HG03139 (cell line): ENCODE measurements at regions not wholly inside any gene's neighbourhood (a gene's known extent, or its start where the extent isn't known, plus 50 kb on each side); places are given as distances from the start of the nearest gene placed in this dataset.
"Not testable (repeated sequence)": the region's sequence is repeated elsewhere in the genome, so short reads cannot be mapped to it uniquely, and the experiment has no call there.

Source experiments
- ATAC-seq: cut with Tn5 transposase; IDR thresholded peaks from one replicate; pipeline ENCODE4 v1.9.1; 2021; ENCODE audit not compliant: unreplicated experiment

DNA sequence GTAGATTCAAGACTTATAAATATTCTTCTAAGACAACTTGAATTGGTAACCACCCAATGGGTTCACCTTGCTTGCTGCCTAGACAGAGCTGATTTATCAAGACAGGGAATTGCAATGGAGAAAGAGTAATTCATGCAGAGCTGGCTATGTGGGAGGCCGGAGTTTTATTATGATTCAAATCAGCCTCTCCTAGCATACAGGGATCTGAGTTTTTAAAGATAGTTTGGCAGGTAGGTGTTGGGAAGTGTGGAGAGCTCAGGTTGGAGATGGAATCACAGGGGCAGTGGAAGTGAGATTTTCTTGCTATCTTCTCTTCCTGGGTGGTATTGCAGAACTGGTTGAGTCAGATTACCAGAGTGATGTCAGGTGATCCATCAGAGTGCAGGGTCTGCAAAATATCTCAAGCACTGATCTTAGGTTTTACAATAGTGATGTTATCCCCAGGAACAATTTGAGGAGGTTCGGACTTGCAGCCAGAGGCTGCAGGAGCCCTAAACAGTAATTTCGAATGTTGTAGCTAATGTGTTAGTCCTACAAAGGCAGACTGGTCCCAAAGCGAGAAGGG is 1448.6 kb upstream of the RAG2 start:
- ATAC-seq, result no peak

DNA sequence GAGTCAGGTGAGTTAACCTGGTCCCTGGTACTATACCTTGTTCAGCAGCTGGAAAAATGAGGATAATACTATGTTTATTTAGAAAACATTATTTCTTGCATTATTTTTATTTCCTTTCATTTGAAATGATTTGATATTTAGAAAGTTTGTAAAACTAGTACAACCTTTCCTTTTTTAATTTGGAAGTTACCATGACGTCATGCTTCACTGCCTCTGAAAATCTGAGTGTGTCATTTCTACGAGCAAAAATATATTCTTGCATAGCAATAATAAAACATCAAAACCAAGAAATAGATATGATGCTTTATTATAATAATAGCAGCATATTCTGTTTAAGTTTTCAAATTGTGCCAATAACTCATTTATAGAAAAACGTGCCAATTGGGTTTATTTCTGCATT is 1445.0 kb upstream of the RAG2 start:
- ATAC-seq, result no peak

DNA sequence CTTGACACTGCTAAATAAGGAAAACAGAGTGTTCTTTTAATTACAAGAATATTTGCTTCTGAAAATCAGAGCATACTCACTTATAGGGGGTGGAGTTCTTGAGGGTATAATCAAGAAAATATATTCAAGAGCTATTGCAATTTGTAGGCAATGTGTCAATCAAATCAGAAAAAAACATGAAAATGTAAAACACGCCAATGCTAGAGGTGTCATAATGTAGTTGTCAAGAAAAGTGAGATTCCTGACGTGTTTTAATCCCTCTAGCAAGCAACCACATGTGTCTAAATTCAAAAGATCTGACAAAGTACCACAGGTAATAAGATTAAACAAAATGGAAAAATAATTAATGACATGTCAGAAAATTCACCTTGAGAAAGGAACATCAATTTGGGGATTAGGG is 1440.7 kb upstream of the RAG2 start:
- ATAC-seq, result no peak

DNA sequence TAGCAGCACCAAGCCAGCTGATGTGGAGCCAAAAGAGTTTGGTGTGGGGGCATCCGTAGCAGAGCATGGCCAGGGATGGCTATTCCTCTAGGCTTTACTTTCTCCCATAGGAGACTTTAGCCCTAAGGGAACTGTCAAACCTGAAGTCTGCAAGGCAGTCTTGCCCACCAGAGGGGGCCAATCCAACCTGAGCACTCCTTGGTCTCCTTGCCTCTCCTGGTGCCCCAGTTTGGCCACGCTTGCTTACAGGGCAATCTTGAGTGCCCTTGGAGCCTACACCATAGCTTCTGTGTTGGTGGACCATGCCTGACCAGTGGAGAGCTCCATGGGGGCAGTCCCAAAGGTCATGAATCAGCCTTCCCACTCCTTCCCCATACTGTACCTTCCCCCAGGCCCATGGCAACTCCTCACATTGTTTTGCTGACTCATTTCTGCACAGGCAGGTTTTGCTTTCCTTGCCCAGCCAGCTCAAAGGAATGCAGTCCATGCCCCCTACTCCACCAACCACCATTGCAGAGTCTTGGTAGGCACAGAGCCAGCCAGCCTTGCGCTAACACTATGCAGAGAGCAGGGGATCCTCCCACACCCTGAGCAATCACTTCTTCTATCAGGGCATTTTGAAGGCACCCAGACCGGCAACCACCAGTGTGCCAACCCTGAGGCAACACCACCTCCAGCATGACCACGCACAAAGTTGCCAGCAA is 1421.2 kb upstream of the RAG2 start:
- ATAC-seq, result no peak

DNA sequence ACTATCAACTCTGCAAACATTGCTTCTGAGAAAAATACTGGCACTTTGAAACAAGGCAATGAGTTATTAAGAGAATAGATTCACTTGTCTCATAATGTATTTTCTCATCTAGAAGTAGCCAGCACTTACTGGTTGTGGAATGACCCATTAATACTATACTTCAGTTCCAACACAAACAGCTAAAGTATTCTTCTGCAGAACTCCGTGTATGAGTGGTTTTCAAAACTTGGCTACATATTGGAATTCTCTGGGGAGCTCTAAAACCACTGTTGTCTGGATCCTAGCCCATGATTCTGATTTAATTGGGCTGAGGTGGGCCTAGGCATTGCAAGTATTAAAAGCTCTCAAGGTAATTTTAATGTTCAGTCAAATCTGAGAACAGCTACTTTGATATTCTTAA is 1416.4 kb upstream of the RAG2 start:
- ATAC-seq, result no peak

DNA sequence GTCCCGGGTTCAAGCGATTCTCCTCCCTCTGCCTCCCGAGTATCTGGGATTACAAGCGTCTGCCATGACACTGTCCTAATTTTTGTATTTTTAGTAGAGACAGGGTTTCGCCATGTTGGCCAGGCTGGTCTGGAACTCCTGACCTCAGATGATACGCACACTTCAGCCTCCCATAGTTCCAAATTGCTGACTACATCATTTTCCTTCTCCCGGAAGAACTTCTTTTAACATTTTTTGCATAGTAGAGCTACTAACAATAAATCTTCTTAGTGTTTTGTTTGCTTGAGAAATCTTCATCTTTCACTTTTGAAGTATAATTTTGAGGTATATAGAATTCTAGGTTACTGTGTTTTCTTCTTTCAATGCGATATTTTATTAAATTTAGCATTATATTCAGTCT is 1415.1 kb upstream of the RAG2 start:
- no peak for ATAC-seq

DNA sequence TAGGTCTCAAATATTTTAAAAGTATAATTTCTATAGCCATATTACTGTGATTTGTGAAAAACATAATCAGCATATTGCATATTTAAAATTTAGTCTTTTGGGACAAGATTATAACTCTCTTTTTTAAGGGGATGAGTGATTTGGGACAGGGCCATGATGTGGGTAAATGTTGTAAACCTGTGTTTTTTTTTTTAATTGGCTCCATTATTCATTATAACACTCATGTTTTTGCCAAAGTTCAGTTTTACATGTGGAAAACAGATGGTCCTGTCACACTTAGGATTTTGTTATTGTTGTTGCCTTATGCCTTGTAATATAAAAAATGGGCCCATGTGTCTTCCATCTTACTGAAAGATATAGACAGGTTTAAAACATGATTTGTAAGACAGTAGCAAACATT is 1413.5 kb upstream of the RAG2 start:
- no peak for ATAC-seq

DNA sequence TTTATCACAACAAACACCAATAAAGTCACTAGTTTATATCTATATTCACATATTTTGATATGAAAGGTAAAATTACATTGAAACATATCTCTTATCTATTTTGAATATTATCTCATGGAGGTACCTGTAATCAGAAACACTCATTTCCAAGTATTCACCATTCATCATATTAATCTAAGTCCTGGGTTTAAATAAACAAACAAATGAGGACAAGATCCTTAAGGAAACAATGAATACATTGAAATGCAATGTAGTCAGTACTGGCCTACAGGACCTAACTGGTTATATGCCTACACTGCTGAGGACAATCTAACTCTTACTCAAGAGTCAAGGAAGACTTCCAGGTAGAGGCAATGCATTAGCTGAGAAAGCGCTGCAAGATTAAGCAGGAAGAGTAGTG is 1411.9 kb upstream of the RAG2 start:
- ATAC-seq, result no peak

DNA sequence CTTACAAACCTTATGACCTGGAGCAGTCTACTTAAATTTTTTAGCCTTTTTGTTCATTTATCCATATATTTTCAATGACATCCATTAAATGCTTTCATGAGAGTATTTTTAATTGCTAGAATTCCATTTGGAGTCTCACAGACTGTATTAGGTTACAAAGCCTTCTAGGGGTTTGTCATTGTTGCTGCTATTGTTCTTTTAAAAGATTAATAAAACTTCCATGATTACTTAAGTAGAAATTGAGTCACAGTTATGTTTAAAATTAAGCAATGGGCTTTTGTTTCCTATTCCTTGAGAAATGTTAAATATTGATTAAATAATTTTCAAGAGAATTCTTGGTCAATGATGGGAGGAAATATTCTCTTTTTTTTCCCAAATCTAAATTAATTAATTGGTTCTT is 1408.4 kb upstream of the RAG2 start:
- ATAC-seq, result no peak

DNA sequence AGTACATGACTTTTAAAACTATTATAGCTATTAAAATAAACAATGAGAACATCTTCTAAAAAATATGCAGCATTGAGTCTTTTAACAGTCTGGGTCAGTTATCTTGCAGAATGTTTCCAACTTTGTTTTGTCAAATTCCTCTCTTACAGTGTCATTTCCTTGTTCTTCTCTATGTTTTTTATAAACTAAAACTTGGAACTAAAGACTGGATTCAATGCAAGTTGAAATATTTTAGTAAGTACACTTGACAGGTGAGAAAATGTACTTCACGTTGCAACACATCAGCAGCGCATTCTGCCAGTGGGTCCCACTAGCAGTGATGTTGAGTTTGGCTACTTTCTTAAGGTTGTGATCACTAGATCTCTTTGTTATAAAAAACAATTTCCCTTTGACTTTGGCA is 1407.6 kb upstream of the RAG2 start:
- no peak for ATAC-seq

DNA sequence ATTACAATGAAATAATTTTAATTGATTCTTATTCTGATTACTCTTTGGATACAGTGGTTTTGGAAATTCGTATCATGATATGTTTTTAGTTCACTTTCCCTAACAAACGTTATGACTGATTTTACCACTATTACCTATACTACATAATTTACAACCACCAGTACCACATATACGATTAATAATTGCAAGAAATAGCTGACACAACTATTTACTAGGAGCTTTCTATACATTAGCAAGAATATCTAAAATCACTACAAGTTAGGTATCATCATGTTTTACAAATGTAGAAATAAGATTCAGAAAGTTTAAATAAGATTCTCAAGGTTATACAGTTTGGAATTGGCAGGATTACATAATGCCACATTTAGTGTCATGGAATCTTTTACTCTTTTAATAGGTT is 1401.1 kb upstream of the RAG2 start:
- ATAC-seq, result no peak

DNA sequence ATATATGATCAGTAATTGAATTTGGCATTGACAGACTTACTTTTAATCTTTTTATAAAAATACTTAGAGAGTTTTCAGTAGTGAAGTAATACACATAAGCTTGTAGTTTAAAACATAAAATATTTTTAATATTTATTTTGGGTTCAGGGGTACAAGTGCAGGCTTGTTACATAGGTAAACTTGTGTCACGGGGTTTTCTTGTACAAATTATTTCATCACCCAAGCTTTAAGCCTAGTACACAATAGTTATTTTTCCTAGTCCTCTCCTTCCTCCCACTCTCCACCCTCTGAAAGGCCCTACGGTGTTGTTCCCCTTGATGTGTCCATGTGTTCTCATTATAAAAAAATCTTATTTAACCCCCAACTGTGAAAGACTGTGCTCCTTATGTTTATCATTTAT is 1397.8 kb upstream of the RAG2 start:
- no peak for ATAC-seq

DNA sequence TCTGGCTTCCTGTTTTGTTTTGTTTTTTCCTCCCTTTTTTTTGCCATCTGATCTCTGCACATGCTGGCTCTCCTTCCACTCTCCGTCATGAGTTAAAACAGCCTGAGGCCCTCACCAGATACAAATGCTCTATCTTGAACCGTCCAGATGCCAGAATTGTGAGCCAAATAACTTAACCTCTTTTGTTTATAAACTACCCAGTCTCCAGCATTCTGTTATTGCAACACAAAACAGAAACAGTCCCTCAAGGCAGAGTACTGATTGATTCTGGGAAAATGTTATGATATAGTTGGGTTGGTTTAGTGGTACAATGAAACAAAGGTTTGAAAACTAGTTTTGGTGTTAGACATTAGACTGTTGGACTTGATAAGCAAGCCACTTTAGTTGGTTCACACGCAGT is 1390.0 kb upstream of the RAG2 start:
- ATAC-seq, result no peak

DNA sequence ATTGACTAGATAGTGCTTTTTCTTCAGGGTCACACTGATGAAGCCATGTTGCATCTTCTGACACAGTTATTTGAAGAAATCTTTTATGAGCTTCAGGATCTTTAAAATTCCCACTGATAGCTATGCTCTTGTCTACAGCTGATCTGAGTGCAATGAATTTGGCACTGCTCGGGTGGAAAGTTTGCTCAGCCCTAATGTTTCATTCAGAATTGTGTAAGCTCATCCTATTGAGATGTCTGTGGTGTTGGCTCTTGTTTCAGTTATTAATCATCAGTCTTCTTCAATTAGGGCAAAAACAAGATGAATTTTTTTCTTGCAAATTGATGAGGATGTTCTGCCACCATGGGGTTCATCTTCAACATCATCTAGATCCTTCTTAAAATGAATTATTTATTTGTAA is 1387.0 kb upstream of the RAG2 start:
- ATAC-seq, result no peak

DNA sequence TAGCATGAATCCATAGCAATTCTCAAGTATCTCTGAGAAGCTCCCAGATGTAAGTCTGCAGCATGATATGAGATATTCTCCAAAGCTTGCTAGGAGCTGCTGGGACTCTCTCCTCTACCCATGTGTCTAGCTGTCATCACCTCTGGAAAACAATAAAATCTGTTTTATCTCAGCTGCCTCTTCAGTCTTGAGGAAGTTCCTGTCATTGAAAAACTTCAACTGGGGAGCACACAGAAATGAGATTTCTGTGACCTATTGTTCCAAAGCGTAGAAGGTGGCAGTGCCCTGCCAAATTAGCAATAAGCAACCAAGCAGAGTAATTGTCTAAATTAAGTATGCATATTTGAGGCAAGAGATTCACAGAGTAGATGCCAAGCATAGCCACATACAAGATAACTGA is 1380.6 kb upstream of the RAG2 start:
- ATAC-seq, result no peak

DNA sequence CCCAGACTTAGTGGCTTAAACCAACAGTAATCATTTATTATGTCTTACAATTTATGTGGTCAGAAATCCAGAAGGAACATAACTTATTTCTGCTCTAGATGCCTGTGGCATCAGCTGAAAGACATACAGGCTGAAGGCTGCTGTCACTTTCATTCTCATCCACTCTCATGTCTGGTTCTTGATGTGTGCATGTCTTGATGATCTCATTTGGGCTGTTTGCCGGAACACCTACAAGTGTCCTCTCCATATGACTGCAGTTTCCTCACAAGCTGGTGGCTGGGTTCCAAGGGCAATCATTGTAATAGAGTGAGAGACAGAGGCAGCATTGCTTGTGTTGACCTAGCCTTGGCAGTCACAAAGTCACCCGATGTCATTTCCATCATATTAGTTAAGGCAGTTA is 1375.9 kb upstream of the RAG2 start:
- ATAC-seq, result no peak

DNA sequence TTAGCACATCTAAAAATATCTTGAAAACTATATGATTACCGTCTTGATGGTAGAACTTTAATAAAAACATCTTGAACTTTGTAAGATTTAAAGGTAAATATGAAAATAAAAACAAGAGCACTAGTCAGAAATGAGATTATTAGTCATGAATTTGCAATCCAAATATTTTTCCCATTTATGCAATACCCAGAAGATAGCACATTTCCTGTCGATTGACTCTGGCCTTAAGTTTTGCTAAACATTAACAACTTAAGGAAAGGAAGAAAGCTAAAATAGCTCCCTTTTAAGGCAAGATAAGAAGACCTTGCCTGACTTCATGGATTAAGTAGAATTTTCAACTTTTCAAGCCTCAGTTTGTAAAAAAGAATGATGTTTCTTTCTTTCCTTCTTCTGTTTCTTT is 1374.7 kb upstream of the RAG2 start:
- ATAC-seq, result no peak

DNA sequence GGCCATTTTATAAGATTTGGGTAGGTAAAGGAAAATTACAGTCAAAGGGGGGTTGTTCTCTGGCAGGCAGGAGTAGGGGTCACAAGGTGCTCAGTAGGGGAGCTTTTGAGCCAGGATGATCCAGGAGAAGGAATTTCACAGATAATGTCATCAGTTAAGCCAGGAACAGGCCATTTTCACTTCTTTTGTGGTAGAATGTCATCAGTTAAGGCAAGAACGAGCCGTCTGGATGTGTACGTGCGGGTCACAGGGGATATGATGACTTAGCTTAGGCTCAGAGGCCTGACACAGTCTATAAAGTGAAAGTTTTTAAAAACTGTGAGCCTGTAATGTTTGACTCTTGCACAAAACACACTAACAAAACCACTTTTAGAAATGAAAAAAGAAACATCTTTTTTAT is 1371.3 kb upstream of the RAG2 start:
- not testable (repeated sequence) for ATAC-seq

DNA sequence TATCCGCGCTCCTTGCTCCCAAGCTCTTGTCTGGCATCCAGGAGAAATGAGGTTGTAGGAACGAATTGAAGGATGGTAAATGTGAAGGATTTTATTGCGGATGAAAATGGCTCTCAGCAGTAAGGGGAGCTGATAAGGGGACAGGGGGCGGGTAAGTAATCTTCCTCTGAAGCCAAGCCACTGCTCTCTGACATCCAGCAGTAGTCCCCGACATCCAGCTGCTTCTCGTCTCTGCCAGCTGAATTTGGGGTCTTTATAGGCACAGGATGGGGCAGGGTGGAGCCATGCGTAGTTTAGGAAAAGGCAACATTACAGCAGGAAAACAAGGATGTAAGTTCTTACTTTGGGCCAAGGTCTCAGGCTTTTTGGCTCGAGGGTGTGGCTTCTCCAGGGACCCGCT is 1370.1 kb upstream of the RAG2 start:
- ATAC-seq, result no peak

DNA sequence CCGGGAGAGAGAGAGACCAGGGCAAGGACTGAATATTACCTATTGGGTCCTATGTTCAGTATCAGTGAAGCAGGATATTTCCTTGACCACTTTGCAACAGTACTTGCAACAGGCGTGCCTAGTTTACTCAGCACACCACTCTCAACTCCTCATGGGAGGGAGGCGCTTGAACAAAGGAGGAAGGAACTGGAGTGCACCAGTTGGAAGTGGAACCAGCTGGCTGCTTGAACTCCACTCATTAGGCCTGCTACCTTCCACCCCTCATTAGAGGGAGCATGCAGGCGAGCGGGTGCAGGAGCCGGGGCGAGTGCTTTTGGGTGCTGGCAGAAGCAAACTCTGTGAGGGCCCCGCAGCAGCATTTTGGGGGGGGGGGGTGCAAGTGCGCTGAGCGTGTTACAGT is 1369.6 kb upstream of the RAG2 start:
- no peak for ATAC-seq

DNA sequence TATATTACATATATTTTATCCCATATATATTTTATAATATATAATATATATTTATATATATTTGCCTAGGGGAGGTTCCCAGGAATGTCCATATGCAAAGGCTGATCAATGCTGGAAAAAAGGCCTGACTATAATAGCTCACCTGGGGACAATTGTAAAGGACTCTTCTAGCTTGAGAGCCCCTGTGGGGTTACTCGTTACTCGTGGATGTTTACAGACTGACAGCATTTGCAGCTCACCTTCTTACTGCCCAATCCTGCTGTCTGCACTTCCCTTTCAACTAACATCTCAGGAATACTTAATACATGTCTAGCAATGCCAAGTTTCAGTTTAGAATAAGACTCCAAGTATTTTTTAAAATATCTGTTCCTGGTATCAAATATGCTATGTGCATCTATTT is 1365.4 kb upstream of the RAG2 start:
- ATAC-seq, result no peak

DNA sequence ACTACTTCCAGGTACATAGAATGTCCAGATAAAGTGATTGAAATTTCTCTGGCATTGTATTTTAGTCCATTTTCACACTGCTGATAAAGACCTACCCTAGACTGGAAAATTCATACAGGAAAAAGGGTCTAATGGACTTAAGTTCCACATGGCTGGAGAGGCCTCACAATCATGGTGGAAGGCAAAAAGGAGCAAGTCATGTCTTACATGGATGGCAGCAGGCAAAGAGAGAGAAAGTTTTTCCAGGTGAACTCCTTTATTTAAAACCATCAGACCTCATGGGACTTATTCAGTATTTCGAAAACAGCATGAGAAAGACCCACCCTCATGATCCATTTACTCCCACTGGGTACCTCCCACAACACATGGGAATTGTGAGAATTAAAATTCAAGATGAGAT is 1359.7 kb upstream of the RAG2 start:
- no peak for ATAC-seq

DNA sequence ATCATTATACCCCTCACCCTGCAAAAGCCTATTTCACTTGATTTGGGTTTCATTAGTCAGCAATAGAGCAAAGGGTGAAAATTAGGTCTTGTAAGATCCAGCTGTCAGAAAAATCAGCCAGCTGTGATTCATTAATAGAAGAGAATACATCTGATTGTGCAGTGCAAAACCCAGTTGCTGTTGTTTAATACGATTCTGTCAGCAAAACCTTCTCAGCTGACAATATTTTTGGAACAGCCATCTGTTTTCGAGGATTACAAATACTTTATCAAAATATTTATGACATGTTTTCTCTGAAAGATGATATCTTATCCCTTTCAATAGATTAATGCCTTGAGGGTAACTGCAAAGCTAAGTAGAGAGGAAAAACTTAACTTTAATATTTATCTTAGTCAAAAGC is 1354.0 kb upstream of the RAG2 start:
- no peak for ATAC-seq
